ENCODE measurements at regions not wholly inside any gene's neighbourhood (a gene's known extent, or its start where the extent isn't known, plus 50 kb on each side); places are given as distances from the start of the nearest gene placed in this dataset.
"Not testable (repeated sequence)": the region's sequence is repeated elsewhere in the genome, so short reads cannot be mapped to it uniquely, and the experiment has no call there.

DNA sequence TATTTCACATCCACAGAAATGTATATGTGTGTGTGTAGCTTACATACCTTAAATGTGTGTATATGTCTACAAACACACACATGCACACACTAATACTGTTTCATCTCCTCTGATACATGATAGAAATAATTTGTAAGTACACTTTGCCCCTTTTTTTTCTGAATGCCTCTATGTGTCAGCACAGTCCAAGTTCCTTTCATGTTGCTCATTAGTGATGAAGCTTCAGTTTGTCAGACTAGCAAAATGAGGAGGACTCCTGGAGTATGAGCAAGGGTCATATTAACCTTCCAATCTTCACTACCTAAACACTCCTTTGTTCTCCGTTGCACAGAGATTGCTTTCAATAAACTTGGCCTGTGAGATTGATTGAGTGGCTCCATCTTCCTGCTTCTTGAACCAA lies 935.4 kb downstream of the MRPL39 start:
- no peak for DNase-seq

GRCh38 chr21:24658926-24659325 lies 948.4 kb downstream of the MRPL39 start:
- DNase-seq, result no peak

- no peak for DNase-seq
Observed at GRCh38 chr21:24658026-24658425, 949.3 kb downstream of the MRPL39 start.

GRCh38 chr21:24649691-24650090 lies 957.6 kb downstream of the MRPL39 start:
- DNase-seq, result no peak

GRCh38 chr21:24636696-24637095 lies 970.6 kb downstream of the MRPL39 start:
- no peak for DNase-seq

DNA sequence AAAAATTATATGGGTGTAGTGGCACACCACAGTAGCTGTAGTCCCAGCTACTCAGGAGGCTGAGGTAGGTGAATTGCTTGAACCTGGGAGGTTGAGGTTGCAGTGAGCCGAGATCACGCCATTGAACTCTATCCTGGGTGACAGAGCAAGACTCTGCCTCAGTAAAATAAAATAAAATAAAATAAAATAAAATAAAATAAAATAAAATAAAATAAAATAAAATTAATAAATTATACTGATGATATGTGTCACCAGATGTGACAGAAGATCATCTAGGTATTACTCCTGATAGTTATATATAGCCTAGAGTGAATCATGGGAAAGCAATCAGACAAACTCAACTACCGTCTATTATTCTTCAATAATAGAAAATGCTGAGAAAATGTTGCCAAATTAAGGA lies 972.5 kb downstream of the MRPL39 start:
- DNase-seq, result no peak

- DNase-seq, result no peak
Observed at GRCh38 chr21:24628536-24628935, 978.7 kb downstream of the MRPL39 start.

GRCh38 chr21:24628046-24628445 lies 979.2 kb downstream of the MRPL39 start:
- DNase-seq, result no peak

DNA sequence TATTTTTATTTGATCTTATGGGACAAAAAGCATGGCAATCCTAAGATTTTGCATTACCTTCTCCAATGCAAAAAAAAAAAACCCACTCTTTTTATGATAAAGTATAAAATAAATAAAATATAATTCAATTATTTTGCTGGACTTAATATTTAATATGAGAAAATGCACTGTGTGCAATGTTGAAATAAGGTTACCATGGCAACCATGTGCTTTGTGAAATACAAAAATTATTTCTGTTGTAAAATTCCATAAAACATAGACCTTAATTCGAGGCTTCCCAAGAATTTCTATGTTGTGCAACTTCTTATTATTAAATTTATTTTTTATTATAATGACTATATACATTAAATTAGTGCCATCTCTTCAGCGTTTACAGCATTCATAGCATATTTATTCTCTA lies 989.5 kb downstream of the MRPL39 start:
- no peak for DNase-seq

GRCh38 chr21:24594082-24594481 lies 1013.2 kb downstream of the MRPL39 start:
- no peak for DNase-seq

DNA sequence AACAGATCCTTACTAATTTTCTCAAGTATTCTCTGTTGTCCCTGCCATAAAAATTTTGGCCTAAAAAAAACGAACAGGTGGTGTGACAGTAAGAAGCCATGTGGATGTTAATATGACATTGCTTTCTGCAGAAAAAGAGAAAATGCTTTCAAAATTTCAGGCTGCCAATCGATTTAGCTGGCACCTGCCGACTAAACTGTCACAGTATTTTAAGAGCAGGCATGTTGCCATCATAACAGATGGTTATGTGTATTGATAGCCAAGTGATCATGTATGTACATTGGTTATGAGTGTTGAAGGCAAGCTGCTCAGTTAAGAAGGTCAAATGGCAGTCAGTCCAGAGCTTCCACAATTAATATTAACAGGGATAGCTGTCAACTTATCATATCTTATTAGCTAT lies 1017.0 kb downstream of the MRPL39 start:
- DNase-seq, result no peak

DNA sequence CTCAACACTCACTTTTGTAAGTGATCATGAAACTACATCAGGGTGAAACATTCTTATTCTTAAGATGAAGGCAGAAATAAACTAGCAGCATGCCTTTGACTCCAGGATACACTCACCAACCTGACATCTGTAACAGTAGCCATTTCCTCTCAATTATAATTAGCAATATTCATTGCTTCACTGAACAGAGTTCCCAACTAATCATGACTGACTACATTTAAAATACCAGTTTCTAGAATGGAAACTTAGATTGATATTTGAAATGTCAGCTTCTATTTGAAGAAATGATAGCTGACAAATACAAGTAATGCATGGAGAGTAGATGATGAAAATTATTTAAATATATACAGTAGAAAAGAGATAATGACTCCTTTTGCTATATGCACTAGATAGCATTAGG lies 1023.8 kb downstream of the MRPL39 start:
- DNase-seq, result no peak

DNA sequence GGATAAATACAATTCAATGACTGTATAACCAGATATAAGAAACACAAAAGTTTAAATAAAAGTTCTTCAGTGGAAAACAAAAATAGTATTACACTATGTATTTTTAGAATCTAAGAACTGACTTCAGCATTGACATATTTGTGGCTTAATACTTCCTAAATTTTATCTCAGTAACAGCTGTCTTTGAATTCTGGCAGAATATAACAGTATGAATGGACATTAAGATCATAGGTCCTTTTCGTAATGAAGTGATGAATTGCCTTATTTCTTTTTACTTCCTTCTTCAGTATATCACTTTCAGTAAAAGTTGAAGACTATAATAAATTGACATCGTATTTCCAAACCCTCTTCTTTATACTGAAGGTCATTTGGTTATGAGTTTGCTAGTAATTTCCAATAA lies 1030.0 kb downstream of the MRPL39 start:
- no peak for DNase-seq

DNA sequence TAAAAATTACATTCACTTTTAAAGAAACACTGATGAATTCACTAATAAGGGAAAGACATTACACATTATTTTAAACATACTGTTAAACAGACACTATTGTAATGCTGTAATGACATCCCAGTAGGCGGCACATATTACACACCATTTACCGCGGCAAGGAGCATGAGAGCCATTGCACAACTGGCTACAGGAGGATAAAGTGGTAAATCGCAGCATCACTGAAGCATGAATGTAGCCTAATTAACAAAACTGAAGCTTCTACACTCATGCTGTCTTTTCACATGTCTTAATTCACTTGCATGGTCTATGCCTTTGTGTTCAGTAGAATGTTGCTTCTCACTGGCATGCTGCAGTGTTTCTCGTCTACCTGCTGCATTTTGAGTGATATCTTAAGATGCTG lies 1046.0 kb downstream of the MRPL39 start:
- no peak for DNase-seq

GRCh38 chr21:24552491-24552890 lies 1054.8 kb downstream of the MRPL39 start:
- DNase-seq, result no peak

GRCh38 chr21:24545807-24546361 lies 1061.4 kb downstream of the MRPL39 start:
- no peak for DNase-seq

- DNase-seq, result no peak
Observed at GRCh38 chr21:24514081-24514733, 1093.1 kb downstream of the MRPL39 start.

- no peak for DNase-seq
Observed at GRCh38 chr21:24509131-24509530, 1098.2 kb downstream of the MRPL39 start.

DNA sequence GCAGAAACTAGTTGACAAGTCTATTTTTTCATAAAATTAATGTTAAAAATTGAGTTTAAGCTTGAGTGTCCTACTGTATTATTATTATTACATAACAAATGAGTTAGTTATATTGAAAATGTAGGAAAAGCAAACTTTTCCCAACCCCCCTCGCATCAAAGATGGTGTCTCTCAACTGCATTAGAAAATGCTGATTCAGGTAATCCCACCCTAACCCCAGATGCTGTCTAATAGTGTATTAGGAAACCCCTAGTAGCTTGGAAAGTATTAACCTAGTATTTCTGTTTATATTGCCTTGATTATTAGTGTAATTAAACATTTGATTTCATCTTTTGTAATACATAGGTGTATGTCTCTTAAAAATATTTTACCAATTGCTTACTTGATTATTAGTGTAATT lies 1120.3 kb downstream of the MRPL39 start:
- DNase-seq, result no peak

- not testable (repeated sequence) for DNase-seq
Observed at GRCh38 chr21:24483361-24483760, 1123.9 kb downstream of the MRPL39 start.

DNA sequence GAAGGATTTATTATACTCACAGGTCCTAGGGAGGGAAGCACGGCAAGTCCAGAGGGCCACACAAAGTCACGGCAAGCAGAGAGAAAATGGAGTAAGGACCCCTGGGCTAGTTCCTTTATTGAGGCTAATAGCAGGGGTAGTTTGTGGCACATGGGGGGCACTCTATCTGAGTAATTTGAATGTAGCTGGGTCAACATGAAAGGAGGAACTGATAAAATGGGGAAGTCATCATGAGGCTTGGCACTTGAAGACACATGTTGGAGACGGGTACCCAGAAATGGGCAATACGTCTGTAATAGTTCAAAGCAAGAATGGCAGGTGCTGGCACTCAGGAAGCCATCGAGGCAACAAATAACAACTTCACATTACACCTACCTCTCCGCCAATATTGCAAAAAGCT lies 1136.4 kb downstream of the MRPL39 start:
- no peak for DNase-seq

- no peak for DNase-seq
Observed at GRCh38 chr21:24456358-24456757, 1150.9 kb downstream of the MRPL39 start.

- no peak for DNase-seq
Observed at GRCh38 chr21:24450119-24450518, 1157.2 kb downstream of the MRPL39 start.

DNA sequence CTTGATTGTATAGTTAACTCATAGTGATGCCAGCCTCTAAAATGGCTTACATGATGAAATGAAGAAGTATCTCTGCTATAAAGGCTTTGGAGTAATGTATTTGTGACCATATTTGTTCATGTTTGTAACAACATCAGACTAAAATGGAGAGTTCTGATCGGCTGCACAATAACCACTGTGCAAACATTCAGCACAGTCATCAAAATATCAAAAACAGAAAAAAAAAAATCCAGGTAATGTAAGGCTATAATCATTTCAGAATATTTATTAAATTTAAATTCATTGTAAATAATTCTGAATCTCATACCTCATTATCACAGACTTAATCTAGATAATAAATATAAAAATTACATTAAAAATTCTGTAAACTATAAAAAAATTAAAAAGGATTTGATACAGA lies 1161.8 kb downstream of the MRPL39 start:
- DNase-seq, result no peak

DNA sequence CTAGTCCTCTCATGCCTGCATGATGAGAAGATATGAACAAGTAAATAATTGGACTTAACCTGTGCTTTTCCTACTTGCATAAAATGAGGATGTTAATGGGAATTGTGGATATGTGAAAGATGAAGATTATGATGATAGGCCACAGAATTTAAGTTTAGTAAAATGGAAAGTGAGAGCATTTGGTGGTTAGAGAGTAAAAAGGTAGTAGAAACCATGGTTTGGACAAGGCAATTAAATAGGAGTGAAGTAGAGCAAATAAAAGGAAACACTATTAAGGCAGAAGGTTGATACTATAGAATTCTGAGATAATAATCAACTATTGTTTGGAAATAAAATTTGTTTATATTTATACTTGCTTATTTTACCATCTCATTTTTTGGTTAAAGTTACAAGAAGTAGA lies 1162.5 kb downstream of the MRPL39 start:
- DNase-seq, result no peak

Data from activated CD8-positive, alpha-beta memory T cell treated with anti-CD3 and anti-CD28 coated beads, Interleukin-2, amount 50 U/mL, for 48 hours (primary cell).